ENCODE measurements at regions not wholly inside any gene's neighbourhood (a gene's known extent, or its start where the extent isn't known, plus 50 kb on each side); places are given as distances from the start of the nearest gene placed in this dataset.

- TF ChIP-seq HEY1 (CRISPR knock-in tag; IDR thresholded peaks at IDR 0.05; ENCODE audit: borderline replicate concordance) (no peak), MLX (CRISPR knock-in tag; conservative IDR thresholded peaks at IDR 0.05) (no peak), NR2F6 (CRISPR knock-in tag; IDR thresholded peaks at IDR 0.05) (no peak), SRF (CRISPR knock-in tag; IDR thresholded peaks at IDR 0.05) (no peak), WHSC1 (IDR thresholded peaks at IDR 0.05; ENCODE audit: low read length) (no peak), NCOR1 (IDR thresholded peaks at IDR 0.05) (no peak), BRD4 (IDR thresholded peaks at IDR 0.05) (no peak), AFF4 (CRISPR knock-in tag; IDR thresholded peaks at IDR 0.05) (no peak), RAD21 (CRISPR knock-in tag; conservative IDR thresholded peaks at IDR 0.05 in 1 of 2, IDR thresholded peaks at IDR 0.05 in 1 of 2) (no peak), SRSF1 (IDR thresholded peaks at IDR 0.05; ENCODE audit: low read depth, low read length) (no peak)
Measured at GRCh38 chr12:17326649-17327048, 720.7 kb upstream of the LMO3 start (continued).

Data from K562 (cell line).